Caco-2 (cell line): ENCODE measurements at regions not wholly inside any gene's neighbourhood (a gene's known extent, or its start where the extent isn't known, plus 50 kb on each side); places are given as distances from the start of the nearest gene placed in this dataset.
A peak's percentile ranks its signal among the peaks of the same experiment; 100 is the strongest.

Experiments used
- BruUV-seq: library from RNA; stranded (reverse); fragments of 400-500 nt; replicated peaks from 2 replicates; lab custom pipeline; 2021; lab: Mats Ljungman, UMichigan
- CTCF ChIA-PET: fragments of 300-600 bp; sonication (Branson Sonifier 250); formaldehyde crosslinking; loops from one replicate; lab custom pipeline; 2022; ENCODE audit warnings: antibody characterized with exemption; lab: Charles Lee
- POLR2A ChIA-PET: fragments of 300-600 bp; sonication (Branson Sonifier 250); formaldehyde crosslinking; loops from one replicate; lab custom pipeline; 2022; ENCODE audit warnings: antibody characterized with exemption; lab: Charles Lee
- DNase-seq, 2 experiments: peaks; one replicate each; pipeline versions ENCODE4 v3.0.0 to v3.0.0-alpha.2; 2020 to 2022
- H3K27me3 ChIP-seq: replicated peaks from 2 replicates; pipeline ENCODE4 v1.6.0; 2011; ENCODE audit warnings: low read length; ENCODE audit not compliant: control insufficient read depth, insufficient read depth
- H3K36me3 ChIP-seq: 2 replicates; pipeline ENCODE4 v1.5.1; 2011; ENCODE audit warnings: low read length; ENCODE audit not compliant: control insufficient read depth, insufficient read depth
- H3K4me1 ChIP-seq: fragments of 250-450 bp; sonication (Bioruptor Pico); 2 replicates; pipeline ENCODE4 v1.5.1; 2020; ENCODE audit warnings: mild to moderate bottlenecking
- H3K4me3 ChIP-seq: 2 replicates; pipeline ENCODE4 v1.5.1; 2011; ENCODE audit warnings: low read depth, mild to moderate bottlenecking, control low read depth, low read length
- H3K9me3 ChIP-seq: fragments of 250-450 bp; sonication (Bioruptor Pico); 2 replicates; pipeline ENCODE4 v1.5.1; 2020; ENCODE audit warnings: mild to moderate bottlenecking, moderate library complexity
- H3K27ac Mint-ChIP-seq: one replicate; pipeline ENCODE4 v1.8.0; 2022; ENCODE audit warnings: mixed read lengths; ENCODE audit not compliant: unreplicated experiment
- H3K27me3 Mint-ChIP-seq: one replicate; pipeline ENCODE4 v1.8.0; 2022; ENCODE audit warnings: mixed read lengths; ENCODE audit not compliant: insufficient read depth, unreplicated experiment
- H3K36me3 Mint-ChIP-seq: one replicate; pipeline ENCODE4 v1.8.0; 2022; ENCODE audit warnings: mild to moderate bottlenecking, mixed read lengths; ENCODE audit not compliant: insufficient read depth, unreplicated experiment
- H3K4me1 Mint-ChIP-seq: one replicate; pipeline ENCODE4 v1.8.0; 2022; ENCODE audit warnings: low read depth, mixed read lengths; ENCODE audit not compliant: unreplicated experiment
- H3K4me3 Mint-ChIP-seq: one replicate; pipeline ENCODE4 v1.8.0; 2022; ENCODE audit warnings: mild to moderate bottlenecking, moderate library complexity, mixed read lengths; ENCODE audit not compliant: unreplicated experiment
- H3K9me3 Mint-ChIP-seq: one replicate; pipeline ENCODE4 v1.8.0; 2022; ENCODE audit warnings: mixed read lengths; ENCODE audit not compliant: unreplicated experiment
- CTCF ChIP-seq, 2 experiments: fragments of 200-600 bp in 1 of 2; IDR thresholded peaks; 1 replicate in 1 of 2; 2 replicates in 1 of 2; pipeline versions ENCODE4 v1.5.1 to v1.8.0; 2011 to 2022; ENCODE audit warnings: antibody characterized with exemption in 1 of 2, control low read depth in 1 of 2, inconsistent platforms in 1 of 2, low read depth in 1 of 2, low read length in 1 of 2, mild to moderate bottlenecking in 1 of 2, moderate library complexity in 1 of 2; ENCODE audit not compliant: insufficient read depth in 1 of 2, severe bottlenecking in 1 of 2, unreplicated experiment in 1 of 2
- intact Hi-C: fragments of 100-400 bp; cut with micrococcal nuclease; formaldehyde crosslinking; loops from one replicate; pipeline ENCODE4 v1.10.0; 2022; ENCODE audit not compliant: unreplicated experiment

DNA sequence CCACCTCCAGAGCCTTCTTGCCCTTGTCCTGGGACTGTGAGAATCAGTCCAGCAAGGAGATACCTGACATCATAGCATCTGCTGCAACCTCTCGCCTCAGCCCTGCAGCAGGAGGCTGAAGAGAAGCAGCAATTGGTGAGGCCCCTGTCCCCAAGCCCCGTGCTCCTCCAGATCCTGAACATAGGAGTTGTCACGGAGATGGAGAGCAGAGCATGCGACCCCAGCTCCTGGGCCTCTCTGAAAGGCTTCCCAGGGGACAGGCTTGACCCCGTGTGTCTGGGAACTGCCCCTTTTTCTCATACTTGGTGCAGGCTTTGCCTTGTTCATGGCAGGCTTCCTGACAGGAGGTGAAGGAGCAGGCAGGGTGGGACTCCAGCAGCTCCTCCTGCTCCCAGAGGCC, 127.7 kb upstream of the PZP start:
- TF ChIP-seq CTCF (IDR thresholded peaks at IDR 0.05; ENCODE audit: insufficient read depth in 1 of 2, low read depth in 1 of 2, low read length in 1 of 2, severe bottlenecking in 1 of 2, unreplicated experiment in 1 of 2): no peak
- Mint-ChIP-seq H3K27me3 (no peaks in the 10 kb centered on the region), H3K36me3 (no peaks in the 10 kb centered on the region), H3K4me3 (no peak overlapping the region), H3K27ac (no peak overlapping the region), H3K9me3 (peaks cover 31% of the 10 kb centered on the region), H3K4me1 (peaks cover 6% of the 10 kb centered on the region)
- no TSS peak for BruUV-seq
- CTCF ChIA-PET: no interaction called here
- intact Hi-C loops: loop anchor here (10.0 kb wide), 1 partner anchor 269 kb away; the partner anchor contains the start of gene KLRB1
- POLR2A ChIA-PET: no interaction called here
- peaks cover 13% of the 10 kb centered on the region for H3K4me1 ChIP-seq
- H3K9me3 ChIP-seq: peaks cover 26% of the 10 kb centered on the region
- no peak overlapping the region for H3K4me3 ChIP-seq
- no peaks in the 10 kb centered on the region for H3K27me3 ChIP-seq
- H3K36me3 ChIP-seq: no peaks in the 10 kb centered on the region
- no peak for DNase-seq

GRCh38 chr12:9334964-9335363, 126.8 kb upstream of the PZP start:
- Histone ChIP-seq H3K27me3 (no peaks in the 10 kb centered on the region), H3K4me1 (peaks cover 13% of the 10 kb centered on the region), H3K9me3 (peaks cover 26% of the 10 kb centered on the region), H3K4me3 (no peak overlapping the region), H3K36me3 (no peaks in the 10 kb centered on the region)
- TF ChIP-seq CTCF (IDR thresholded peaks at IDR 0.05; ENCODE audit: insufficient read depth in 1 of 2, low read depth in 1 of 2, low read length in 1 of 2, severe bottlenecking in 1 of 2, unreplicated experiment in 1 of 2): no peak
- CTCF ChIA-PET: interaction anchor here (0.9 kb wide), 1 partner anchor 37 kb away, joined by 3 read pairs; no protein-coding TSS in a partner anchor
- no peak overlapping the region for H3K4me3 Mint-ChIP-seq
- DNase-seq: no peak
- H3K4me1 Mint-ChIP-seq: peaks cover 6% of the 10 kb centered on the region
- no TSS peak for BruUV-seq
- intact Hi-C loops: loop anchor here (10.0 kb wide), 1 partner anchor 270 kb away; the partner anchor contains the start of gene KLRB1
- H3K27me3 Mint-ChIP-seq: no peaks in the 10 kb centered on the region
- H3K9me3 Mint-ChIP-seq: peaks cover 31% of the 10 kb centered on the region
- H3K27ac Mint-ChIP-seq: peak overlapping the region; percentile 30
- POLR2A ChIA-PET: no interaction called here
- H3K36me3 Mint-ChIP-seq: no peaks in the 10 kb centered on the region

- Histone ChIP-seq H3K27me3 (no peaks in the 10 kb centered on the region), H3K4me3 (no peak overlapping the region), H3K9me3 (peaks cover 26% of the 10 kb centered on the region), H3K36me3 (no peaks in the 10 kb centered on the region), H3K4me1 (peaks cover 13% of the 10 kb centered on the region)
- ChIA-PET CTCF (interaction anchor here (0.9 kb wide), 1 partner anchor 38 kb away, joined by 3 read pairs; no protein-coding TSS in a partner anchor), POLR2A (no interaction called here)
- H3K27ac Mint-ChIP-seq: peak overlapping the region; percentile 30
- DNase-seq: no peak
- TF ChIP-seq CTCF (IDR thresholded peaks at IDR 0.05; ENCODE audit: insufficient read depth in 1 of 2, low read depth in 1 of 2, low read length in 1 of 2, severe bottlenecking in 1 of 2, unreplicated experiment in 1 of 2): no peak
- H3K9me3 Mint-ChIP-seq: peaks cover 31% of the 10 kb centered on the region
- peaks cover 6% of the 10 kb centered on the region for H3K4me1 Mint-ChIP-seq
- H3K27me3 Mint-ChIP-seq: no peaks in the 10 kb centered on the region
- no peak overlapping the region for H3K4me3 Mint-ChIP-seq
- BruUV-seq: no TSS peak
- intact Hi-C loops: loop anchor here (10.0 kb wide), 1 partner anchor 271 kb away; the partner anchor contains the start of gene KLRB1
- H3K36me3 Mint-ChIP-seq: no peaks in the 10 kb centered on the region
Observed at GRCh38 chr12:9334041-9334692, 126.0 kb upstream of the PZP start.
